DND-41 (cell line): ENCODE measurements at regions not wholly inside any gene's neighbourhood (a gene's known extent, or its start where the extent isn't known, plus 50 kb on each side); places are given as distances from the start of the nearest gene placed in this dataset.

Source experiments
- ATAC-seq: fragments of 200-7000 bp; cut with Tn5 transposase; 3 replicates; pipeline ENCODE4 v1.9.1; 2021; ENCODE audit warnings: low read depth; ENCODE audit not compliant: insufficient read depth
- DNase-seq: peaks from one replicate; pipeline ENCODE4 v3.0.0-alpha.2; 2020
- H2AFZ ChIP-seq: 2 replicates; pipeline ENCODE4 v1.6.0; 2012; ENCODE audit warnings: low read depth, low read length
- H3K27ac ChIP-seq: 2 replicates; pipeline ENCODE4 v1.5.1; 2012; ENCODE audit warnings: low read length, inconsistent platforms
- H3K27me3 ChIP-seq: fragments of 200-600 bp; sonication (generic); 2 replicates; pipeline ENCODE4 v1.6.0; 2012; ENCODE audit warnings: low read length, mild to moderate bottlenecking, inconsistent platforms; ENCODE audit not compliant: insufficient read depth, poor library complexity
- H3K36me3 ChIP-seq: 2 replicates; pipeline ENCODE4 v1.5.1; 2012; ENCODE audit warnings: low read length, inconsistent platforms; ENCODE audit not compliant: insufficient read depth
- H3K4me1 ChIP-seq: 2 replicates; pipeline ENCODE4 v1.5.1; 2012; ENCODE audit warnings: mild to moderate bottlenecking, low read length; ENCODE audit not compliant: insufficient read depth
- H3K4me2 ChIP-seq: 2 replicates; pipeline ENCODE4 v1.6.0; 2012; ENCODE audit warnings: mild to moderate bottlenecking, moderate library complexity, low read length, inconsistent platforms; ENCODE audit not compliant: insufficient read depth
- H3K4me3 ChIP-seq, 2 experiments: fragments of 200-600 bp in 1 of 2; shearing (Covaris generic) in 1 of 2; 2 replicates each; pipeline ENCODE4 v1.5.1; 2012 to 2016; ENCODE audit warnings: inconsistent platforms in 2 of 2, low read length in 2 of 2, mild to moderate bottlenecking in 2 of 2, low read depth in 1 of 2, moderate library complexity in 1 of 2
- H3K79me2 ChIP-seq: 2 replicates; pipeline ENCODE4 v1.6.0; 2012; ENCODE audit warnings: low read length, inconsistent platforms; ENCODE audit not compliant: insufficient read depth
- H3K9ac ChIP-seq: 2 replicates; pipeline ENCODE4 v1.6.0; 2012; ENCODE audit warnings: low read depth, mild to moderate bottlenecking, inconsistent platforms, low read length, moderate library complexity
- H3K9me3 ChIP-seq: 2 replicates; pipeline ENCODE4 v1.5.1; 2012; ENCODE audit warnings: low read length, moderate library complexity, mild to moderate bottlenecking, inconsistent platforms; ENCODE audit not compliant: insufficient read depth, severe bottlenecking
- H4K20me1 ChIP-seq: 2 replicates; pipeline ENCODE4 v1.6.0; 2012; ENCODE audit warnings: low read length; ENCODE audit not compliant: insufficient read depth
- EZH2 ChIP-seq: IDR thresholded peaks from 3 replicates; pipeline ENCODE4 v1.6.1; 2012; ENCODE audit warnings: borderline replicate concordance, low read depth, mild to moderate bottlenecking, moderate library complexity, low read length, inconsistent platforms; ENCODE audit not compliant: severe bottlenecking
- TF ChIP-seq, protein P1 (sequence below): IDR thresholded peaks from 2 replicates; pipeline ENCODE4 v1.5.1; 2012; ENCODE audit warnings: borderline replicate concordance, low read length, moderate library complexity, mild to moderate bottlenecking; ENCODE audit not compliant: poor library complexity, severe bottlenecking; ENCODE audit errors: extremely low read depth

DNA sequence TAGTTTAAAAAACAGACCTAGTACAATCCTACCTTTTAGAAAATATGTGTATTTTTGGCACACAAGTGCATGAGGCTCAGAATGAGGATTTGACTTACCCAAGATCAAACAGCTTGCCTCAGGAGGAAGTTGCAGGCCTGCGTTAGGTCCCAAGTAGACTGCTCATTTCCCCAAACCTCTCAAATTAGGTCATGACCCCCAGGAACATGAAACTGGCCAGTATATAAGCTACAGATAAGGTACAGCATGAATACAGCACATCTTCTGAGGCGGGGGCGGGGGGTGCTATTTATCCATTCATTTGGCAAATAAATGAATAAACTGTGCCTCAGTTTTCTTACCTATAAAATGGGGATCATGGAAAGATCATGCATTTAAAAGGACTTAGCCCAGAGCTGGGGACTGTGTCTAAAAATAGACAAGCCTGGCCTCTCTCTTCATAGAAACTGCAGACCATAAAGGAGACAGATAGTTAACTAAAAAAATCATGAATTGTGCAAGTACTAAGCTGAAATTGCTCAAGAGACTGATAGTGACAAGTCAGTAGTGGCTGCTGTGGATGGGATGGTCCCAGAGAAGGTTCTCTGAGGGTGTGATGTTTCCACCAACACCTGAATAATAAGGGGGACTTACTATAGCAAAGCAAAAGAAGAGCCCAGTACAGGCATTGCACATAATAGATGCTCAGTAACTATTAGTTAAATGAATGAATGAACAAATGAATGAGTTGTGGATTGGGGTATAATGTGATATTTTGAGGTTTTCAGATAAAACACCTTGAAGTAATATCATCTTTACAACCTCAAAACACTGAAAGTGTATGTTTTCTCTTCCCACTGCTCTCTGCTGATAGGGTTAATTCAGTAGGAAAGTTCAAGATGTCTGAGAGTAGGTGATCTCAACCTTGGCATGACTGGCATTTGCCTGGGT, 258.5 kb upstream of the PROK2 start:
- Histone ChIP-seq H3K9ac (no peak overlapping the region), H3K4me3 (no peak overlapping the region), H3K36me3 (no peaks in the 10 kb centered on the region), H3K9me3 (no peaks in the 10 kb centered on the region), H3K4me2 (no peak overlapping the region), H2AFZ (no peak overlapping the region), H3K79me2 (no peaks in the 10 kb centered on the region), H4K20me1 (no peaks in the 10 kb centered on the region), H3K27ac (no peak overlapping the region), H3K4me1 (no peaks in the 10 kb centered on the region), H3K27me3 (no peaks in the 10 kb centered on the region)
- ATAC-seq (no peak), DNase-seq (no peak)
- TF ChIP-seq EZH2: no peak
- TF ChIP-seq, protein P1, sequence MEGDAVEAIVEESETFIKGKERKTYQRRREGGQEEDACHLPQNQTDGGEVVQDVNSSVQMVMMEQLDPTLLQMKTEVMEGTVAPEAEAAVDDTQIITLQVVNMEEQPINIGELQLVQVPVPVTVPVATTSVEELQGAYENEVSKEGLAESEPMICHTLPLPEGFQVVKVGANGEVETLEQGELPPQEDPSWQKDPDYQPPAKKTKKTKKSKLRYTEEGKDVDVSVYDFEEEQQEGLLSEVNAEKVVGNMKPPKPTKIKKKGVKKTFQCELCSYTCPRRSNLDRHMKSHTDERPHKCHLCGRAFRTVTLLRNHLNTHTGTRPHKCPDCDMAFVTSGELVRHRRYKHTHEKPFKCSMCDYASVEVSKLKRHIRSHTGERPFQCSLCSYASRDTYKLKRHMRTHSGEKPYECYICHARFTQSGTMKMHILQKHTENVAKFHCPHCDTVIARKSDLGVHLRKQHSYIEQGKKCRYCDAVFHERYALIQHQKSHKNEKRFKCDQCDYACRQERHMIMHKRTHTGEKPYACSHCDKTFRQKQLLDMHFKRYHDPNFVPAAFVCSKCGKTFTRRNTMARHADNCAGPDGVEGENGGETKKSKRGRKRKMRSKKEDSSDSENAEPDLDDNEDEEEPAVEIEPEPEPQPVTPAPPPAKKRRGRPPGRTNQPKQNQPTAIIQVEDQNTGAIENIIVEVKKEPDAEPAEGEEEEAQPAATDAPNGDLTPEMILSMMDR: no peak

DNA sequence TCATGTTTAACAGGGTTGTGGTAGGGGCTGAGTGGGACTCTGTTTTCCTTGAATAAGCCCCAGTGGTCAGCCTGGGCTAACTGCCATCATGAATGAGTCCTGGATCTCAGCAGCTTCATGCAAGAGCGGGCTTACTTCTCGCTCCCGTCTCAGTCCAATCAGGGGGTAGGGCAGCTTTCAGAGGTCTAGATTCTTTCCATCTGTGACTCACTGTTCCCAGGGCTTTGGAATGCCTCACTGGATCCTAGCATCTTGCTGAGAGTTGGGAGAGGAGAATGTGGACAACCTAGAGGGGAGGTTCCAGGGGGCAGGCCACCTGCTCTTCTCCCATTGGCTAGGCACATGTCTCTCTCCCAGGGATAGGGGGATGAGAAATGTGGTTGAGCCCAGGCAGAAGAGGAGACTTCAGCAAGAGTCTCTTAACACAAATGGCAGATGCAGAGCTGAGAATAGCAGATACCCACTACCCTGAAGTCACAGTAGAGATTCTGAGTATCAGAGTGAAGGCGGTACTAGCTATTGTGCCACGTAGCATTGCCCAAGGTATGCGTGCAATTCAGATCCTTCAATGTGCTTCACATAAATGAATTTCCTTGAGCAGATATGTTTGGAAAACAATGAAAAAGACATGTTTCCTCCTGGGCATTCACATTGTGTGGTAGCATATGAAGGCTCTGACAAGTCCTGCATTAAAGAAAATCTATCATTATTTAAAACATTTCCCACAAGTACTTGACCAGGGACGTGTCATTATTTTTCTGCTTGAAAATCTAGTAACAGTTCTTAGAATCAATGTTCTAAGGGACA, 257.7 kb upstream of the PROK2 start:
- Histone ChIP-seq H4K20me1 (no peaks in the 10 kb centered on the region), H3K4me1 (no peaks in the 10 kb centered on the region), H3K36me3 (no peaks in the 10 kb centered on the region), H3K79me2 (no peaks in the 10 kb centered on the region), H3K27me3 (no peaks in the 10 kb centered on the region), H3K4me2 (no peak overlapping the region), H3K9me3 (no peaks in the 10 kb centered on the region), H3K4me3 (no peak overlapping the region), H2AFZ (no peak overlapping the region), H3K9ac (no peak overlapping the region), H3K27ac (no peak overlapping the region)
- DNase-seq: no peak
- ATAC-seq: no peak
- TF ChIP-seq, protein P1: no peak
- no peak for TF ChIP-seq EZH2

DNA sequence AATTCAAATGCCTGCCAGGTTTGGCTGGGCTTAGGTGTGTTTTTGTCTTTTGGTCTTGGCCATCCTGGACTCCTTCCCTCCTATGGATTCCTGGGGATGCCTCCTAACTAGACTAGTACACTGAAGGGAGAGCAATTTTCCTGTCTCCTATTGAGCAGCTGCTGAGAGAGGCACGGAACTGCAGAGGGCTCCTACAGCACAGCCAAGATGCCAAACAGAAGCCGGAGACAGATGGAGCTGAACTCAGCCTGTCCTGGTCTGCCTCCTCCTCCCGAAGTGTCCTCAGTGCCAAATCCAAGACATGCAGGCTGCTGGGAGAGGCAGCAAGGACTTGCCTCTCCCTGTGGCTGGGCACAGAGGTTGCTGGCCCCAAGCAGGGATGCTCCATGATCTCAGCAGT, 256.6 kb upstream of the PROK2 start:
- Histone ChIP-seq H3K79me2 (no peaks in the 10 kb centered on the region), H3K4me1 (no peaks in the 10 kb centered on the region), H4K20me1 (no peaks in the 10 kb centered on the region), H3K9me3 (no peaks in the 10 kb centered on the region), H3K9ac (no peak overlapping the region), H3K4me2 (no peak overlapping the region), H3K4me3 (no peak overlapping the region), H3K36me3 (no peaks in the 10 kb centered on the region), H2AFZ (no peak overlapping the region), H3K27me3 (no peaks in the 10 kb centered on the region), H3K27ac (no peak overlapping the region)
- no peak for ATAC-seq
- TF ChIP-seq EZH2: no peak
- TF ChIP-seq, protein P1: no peak
- no peak for DNase-seq
